ENCODE measurements at regions not wholly inside any gene's neighbourhood (a gene's known extent, or its start where the extent isn't known, plus 50 kb on each side); places are given as distances from the start of the nearest gene placed in this dataset.

DNA sequence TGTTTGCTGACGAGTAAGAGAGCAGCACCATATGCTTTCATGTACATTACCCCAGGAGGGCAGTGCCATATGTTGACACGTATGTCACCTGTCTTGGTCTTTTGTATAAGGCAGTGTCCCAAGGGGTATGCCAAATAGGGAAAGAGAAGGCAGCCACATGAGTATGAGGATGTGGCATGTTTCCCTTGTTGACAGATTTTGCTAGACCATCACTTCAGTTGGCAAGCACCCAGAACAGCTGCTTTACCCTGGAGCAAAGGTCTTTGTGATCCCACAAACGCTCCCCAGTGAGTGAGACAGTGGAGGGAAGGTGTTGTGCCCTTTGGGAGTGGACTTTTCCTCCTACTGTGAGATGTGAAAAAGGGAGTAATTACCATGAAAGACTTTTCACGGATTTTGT, 350.1 kb downstream of the ETV1 start:
- Histone ChIP-seq H3K4me1 (ENCODE audit: control insufficient read depth, insufficient read depth, low read length, poor library complexity, severe bottlenecking) (no peaks in the 10 kb centered on the region), H3K4me3 (ENCODE audit: extremely low read depth, insufficient read depth, low read length, poor library complexity, severe bottlenecking) (no peak overlapping the region), H3K27ac (ENCODE audit: low read depth, low read length, severe bottlenecking) (no peak overlapping the region), H3K36me3 (ENCODE audit: control insufficient read depth, insufficient read depth, low read length) (no peaks in the 10 kb centered on the region), H3K9me3 (ENCODE audit: control insufficient read depth, low read length) (no peaks in the 10 kb centered on the region)
- 87 to 100% methylated on average over 1 to 3 of the region's 4 CpGs for WGBS, 2 experiments (ENCODE audit: insufficient coverage in 2 of 2)

DNA sequence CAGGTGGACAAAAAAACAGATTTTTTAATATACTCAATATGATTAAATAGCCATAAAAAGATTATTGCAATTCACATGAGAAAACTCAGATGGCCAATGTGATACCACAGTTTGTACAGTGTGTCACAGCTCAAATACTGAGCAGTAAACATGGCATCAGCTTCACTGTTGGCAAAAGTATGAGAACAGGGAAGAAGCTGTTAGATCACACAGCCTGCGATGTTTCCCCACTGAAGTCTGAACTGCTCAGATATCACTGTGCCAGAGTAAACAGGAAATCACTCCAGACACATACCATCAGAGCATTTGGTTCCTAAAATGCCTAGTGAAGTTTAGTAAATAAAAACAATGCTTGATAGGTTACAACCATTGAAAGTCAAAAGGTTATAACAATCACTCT, 347.8 kb downstream of the ETV1 start:
- Histone ChIP-seq H3K4me3 (ENCODE audit: extremely low read depth, insufficient read depth, low read length, poor library complexity, severe bottlenecking) (no peak overlapping the region), H3K27ac (ENCODE audit: low read depth, low read length, severe bottlenecking) (no peak overlapping the region), H3K36me3 (ENCODE audit: control insufficient read depth, insufficient read depth, low read length) (no peaks in the 10 kb centered on the region), H3K9me3 (ENCODE audit: control insufficient read depth, low read length) (no peaks in the 10 kb centered on the region), H3K4me1 (ENCODE audit: control insufficient read depth, insufficient read depth, low read length, poor library complexity, severe bottlenecking) (no peaks in the 10 kb centered on the region)
- WGBS, 2 experiments (ENCODE audit: insufficient coverage in 2 of 2) = no CpG with 5 or more reads among the region's 1 CpG

DNA sequence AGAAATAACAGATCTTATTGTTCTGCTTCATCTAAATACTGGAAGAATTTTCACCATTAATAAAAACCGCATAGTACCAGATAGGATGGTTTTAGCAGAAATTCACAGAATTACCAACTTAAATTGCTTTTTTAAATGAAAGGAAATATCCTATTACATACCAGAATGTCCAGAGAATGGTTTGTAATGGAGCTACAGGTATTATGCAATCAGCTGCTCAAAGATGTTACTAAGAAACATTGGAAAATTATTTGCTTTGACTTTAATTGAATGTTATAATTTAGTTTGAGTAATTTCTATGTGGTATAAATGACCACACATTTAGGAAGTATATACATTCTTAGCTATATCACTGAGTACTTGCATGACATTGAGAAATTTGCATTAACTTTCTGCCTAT, 338.3 kb downstream of the ETV1 start:
- WGBS, 2 experiments (ENCODE audit: insufficient coverage in 2 of 2) = no CpG with 5 or more reads among the region's 1 CpG
- no peaks in the 10 kb centered on the region for H3K9me3 ChIP-seq (ENCODE audit: control insufficient read depth, low read length)
- no peaks in the 10 kb centered on the region for H3K4me1 ChIP-seq (ENCODE audit: control insufficient read depth, insufficient read depth, low read length, poor library complexity, severe bottlenecking)
- no peak overlapping the region for H3K27ac ChIP-seq (ENCODE audit: low read depth, low read length, severe bottlenecking)
- no peaks in the 10 kb centered on the region for H3K36me3 ChIP-seq (ENCODE audit: control insufficient read depth, insufficient read depth, low read length)
- H3K4me3 ChIP-seq (ENCODE audit: extremely low read depth, insufficient read depth, low read length, poor library complexity, severe bottlenecking) = no peak overlapping the region

DNA sequence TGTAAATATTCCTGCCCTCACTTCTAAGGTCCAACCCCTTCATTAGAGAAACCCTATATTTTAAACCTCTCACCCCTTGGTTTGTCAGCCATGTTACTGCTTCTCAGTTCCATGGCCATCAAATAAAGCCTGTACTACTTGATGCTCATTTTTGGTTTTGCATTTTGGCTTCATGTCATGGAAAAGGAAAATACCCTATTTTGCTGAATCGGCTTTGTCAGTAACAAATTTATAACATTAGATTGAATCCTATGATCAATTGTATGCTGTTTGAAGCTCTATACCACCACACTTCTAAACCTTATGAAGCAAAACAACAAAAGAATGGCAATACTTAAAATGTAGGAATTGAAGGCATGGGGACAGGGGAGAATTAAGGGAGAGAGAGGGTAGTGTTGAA, 333.1 kb downstream of the ETV1 start:
- H3K4me3 ChIP-seq (ENCODE audit: extremely low read depth, insufficient read depth, low read length, poor library complexity, severe bottlenecking) = no peak overlapping the region
- H3K9me3 ChIP-seq (ENCODE audit: control insufficient read depth, low read length) = no peaks in the 10 kb centered on the region
- H3K36me3 ChIP-seq (ENCODE audit: control insufficient read depth, insufficient read depth, low read length) = no peaks in the 10 kb centered on the region
- no CpG with 5 or more reads among the region's 1 CpG for WGBS, 2 experiments (ENCODE audit: insufficient coverage in 2 of 2)
- no peak overlapping the region for H3K27ac ChIP-seq (ENCODE audit: low read depth, low read length, severe bottlenecking)
- no peaks in the 10 kb centered on the region for H3K4me1 ChIP-seq (ENCODE audit: control insufficient read depth, insufficient read depth, low read length, poor library complexity, severe bottlenecking)

DNA sequence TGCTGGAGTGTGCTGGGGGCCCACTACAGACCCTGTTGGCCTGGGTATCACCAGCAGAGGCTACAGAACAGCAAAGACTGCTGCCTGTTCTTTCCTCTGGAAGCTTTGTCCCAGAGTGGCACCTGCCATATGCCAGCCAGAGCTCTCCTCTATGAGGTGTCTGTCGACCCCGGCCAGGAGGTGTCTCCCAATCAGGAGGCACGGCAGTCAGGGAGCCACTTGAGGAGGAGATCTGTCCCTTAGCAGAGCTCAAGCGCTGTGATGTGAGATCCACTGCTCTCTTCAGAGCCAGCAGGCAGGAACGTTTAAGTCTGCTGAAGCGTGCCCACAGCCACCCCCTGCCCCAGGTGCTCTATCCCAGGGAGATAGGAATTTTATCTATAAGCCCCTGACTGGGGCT, 316.2 kb downstream of the ETV1 start:
- Histone ChIP-seq H3K4me1 (ENCODE audit: control insufficient read depth, insufficient read depth, low read length, poor library complexity, severe bottlenecking) (no peaks in the 10 kb centered on the region), H3K27ac (ENCODE audit: low read depth, low read length, severe bottlenecking) (no peak overlapping the region), H3K4me3 (ENCODE audit: extremely low read depth, insufficient read depth, low read length, poor library complexity, severe bottlenecking) (no peak overlapping the region), H3K9me3 (ENCODE audit: control insufficient read depth, low read length) (no peaks in the 10 kb centered on the region), H3K36me3 (ENCODE audit: control insufficient read depth, insufficient read depth, low read length) (no peaks in the 10 kb centered on the region)
- WGBS, 2 experiments (ENCODE audit: insufficient coverage in 2 of 2) = 87 to 93% methylated on average over 6 of the region's 6 CpGs

DNA sequence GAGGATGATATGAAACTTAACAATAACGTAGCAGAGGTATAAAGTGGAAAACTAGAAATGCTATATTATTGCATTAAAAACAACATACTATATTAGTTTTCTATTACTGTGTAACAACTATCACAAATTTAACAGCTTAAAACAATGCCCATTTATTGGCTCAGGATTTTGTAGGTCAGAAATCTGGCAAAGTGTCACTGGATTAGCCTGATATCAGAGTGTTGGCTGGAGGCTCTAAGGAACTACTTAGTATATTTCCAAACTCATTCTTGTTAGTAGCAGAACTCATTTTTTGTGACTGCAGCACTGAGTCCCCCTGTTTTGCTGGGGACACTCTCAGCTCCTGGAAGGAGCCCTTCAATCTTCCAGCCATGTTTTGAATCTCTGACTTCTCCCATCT, 306.8 kb downstream of the ETV1 start:
- H3K4me1 ChIP-seq (ENCODE audit: control insufficient read depth, insufficient read depth, low read length, poor library complexity, severe bottlenecking) = no peaks in the 10 kb centered on the region
- WGBS, 2 experiments (ENCODE audit: insufficient coverage in 2 of 2) = no CpG with 5 or more reads among the region's 1 CpG
- H3K27ac ChIP-seq (ENCODE audit: low read depth, low read length, severe bottlenecking) = no peak overlapping the region
- no peaks in the 10 kb centered on the region for H3K9me3 ChIP-seq (ENCODE audit: control insufficient read depth, low read length)
- H3K36me3 ChIP-seq (ENCODE audit: control insufficient read depth, insufficient read depth, low read length) = no peaks in the 10 kb centered on the region
- H3K4me3 ChIP-seq (ENCODE audit: extremely low read depth, insufficient read depth, low read length, poor library complexity, severe bottlenecking) = no peak overlapping the region

DNA sequence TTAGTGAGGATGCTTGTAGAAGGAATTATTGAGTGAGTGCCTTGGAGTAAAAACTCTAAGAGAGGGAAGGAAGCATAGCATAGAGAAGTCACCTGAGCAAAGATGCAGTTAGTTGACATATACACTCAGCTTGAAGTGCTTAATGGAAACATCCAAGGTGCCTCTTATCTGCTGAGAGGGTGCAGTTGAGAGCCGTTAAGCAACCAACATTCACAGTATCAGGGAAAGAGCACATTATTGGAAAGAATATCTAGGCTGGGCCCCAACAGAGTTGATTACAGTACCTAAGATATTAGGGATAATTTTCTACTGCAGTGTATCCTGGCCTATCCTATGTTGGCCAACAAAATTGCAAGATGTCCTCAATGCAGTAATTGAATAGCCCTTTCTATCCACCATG, 302.0 kb downstream of the ETV1 start:
- H3K36me3 ChIP-seq (ENCODE audit: control insufficient read depth, insufficient read depth, low read length) = no peaks in the 10 kb centered on the region
- no peak overlapping the region for H3K4me3 ChIP-seq (ENCODE audit: extremely low read depth, insufficient read depth, low read length, poor library complexity, severe bottlenecking)
- H3K9me3 ChIP-seq (ENCODE audit: control insufficient read depth, low read length) = no peaks in the 10 kb centered on the region
- H3K4me1 ChIP-seq (ENCODE audit: control insufficient read depth, insufficient read depth, low read length, poor library complexity, severe bottlenecking) = no peaks in the 10 kb centered on the region
- H3K27ac ChIP-seq (ENCODE audit: low read depth, low read length, severe bottlenecking) = no peak overlapping the region
- 100% methylated on average over 1 of the region's 1 CpG; no CpG with 5 or more reads in 1 of the 2 experiments for WGBS, 2 experiments (ENCODE audit: insufficient coverage in 2 of 2)

DNA sequence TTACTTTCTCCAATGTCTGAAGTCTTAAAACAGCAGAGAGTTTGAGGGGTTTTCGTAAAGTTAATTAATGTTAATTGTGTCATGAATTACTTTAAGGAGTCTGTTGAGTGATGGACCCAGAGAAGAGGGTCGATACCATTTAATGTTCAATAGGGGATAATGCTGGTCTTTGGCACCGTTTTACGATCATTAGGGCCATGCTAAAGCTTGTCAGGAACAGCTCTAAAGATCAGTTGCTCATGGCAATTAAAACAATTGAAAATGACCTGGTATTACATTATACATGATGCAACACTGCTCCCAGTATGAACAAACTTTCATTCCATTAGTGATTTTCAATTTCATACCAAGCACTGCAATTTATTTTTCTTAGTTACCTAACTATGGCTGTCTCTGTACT, 296.9 kb downstream of the ETV1 start:
- WGBS, 2 experiments (ENCODE audit: insufficient coverage in 2 of 2) = 98 to 100% methylated on average over 3 to 4 of the region's 4 CpGs
- Histone ChIP-seq H3K9me3 (ENCODE audit: control insufficient read depth, low read length) (no peaks in the 10 kb centered on the region), H3K27ac (ENCODE audit: low read depth, low read length, severe bottlenecking) (no peak overlapping the region), H3K36me3 (ENCODE audit: control insufficient read depth, insufficient read depth, low read length) (no peaks in the 10 kb centered on the region), H3K4me3 (ENCODE audit: extremely low read depth, insufficient read depth, low read length, poor library complexity, severe bottlenecking) (no peak overlapping the region), H3K4me1 (ENCODE audit: control insufficient read depth, insufficient read depth, low read length, poor library complexity, severe bottlenecking) (no peaks in the 10 kb centered on the region)

DNA sequence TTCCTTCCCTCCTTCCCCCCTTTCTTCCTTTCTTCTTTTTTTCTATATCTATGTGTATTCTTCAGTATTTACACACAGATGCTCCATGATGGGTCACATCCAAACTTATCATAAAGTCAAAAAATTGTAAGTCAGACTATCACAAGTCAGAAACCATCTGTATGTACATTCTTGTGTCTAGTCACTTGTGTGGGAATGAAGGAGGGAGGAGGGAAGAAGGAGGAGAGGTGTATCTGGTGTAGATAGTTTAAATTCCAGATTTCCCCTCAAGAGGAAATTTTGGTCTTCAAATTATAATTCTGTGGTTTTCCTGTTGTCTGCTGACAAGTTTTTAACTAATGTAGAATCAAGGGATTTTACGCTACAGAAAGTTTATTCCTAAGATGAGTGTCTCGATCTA, 287.2 kb downstream of the ETV1 start:
- WGBS, 2 experiments (ENCODE audit: insufficient coverage in 2 of 2) = no CpG with 5 or more reads among the region's 2 CpGs
- Histone ChIP-seq H3K27ac (ENCODE audit: low read depth, low read length, severe bottlenecking) (no peak overlapping the region), H3K4me3 (ENCODE audit: extremely low read depth, insufficient read depth, low read length, poor library complexity, severe bottlenecking) (no peak overlapping the region), H3K4me1 (ENCODE audit: control insufficient read depth, insufficient read depth, low read length, poor library complexity, severe bottlenecking) (no peaks in the 10 kb centered on the region), H3K9me3 (ENCODE audit: control insufficient read depth, low read length) (no peaks in the 10 kb centered on the region), H3K36me3 (ENCODE audit: control insufficient read depth, insufficient read depth, low read length) (no peaks in the 10 kb centered on the region)

DNA sequence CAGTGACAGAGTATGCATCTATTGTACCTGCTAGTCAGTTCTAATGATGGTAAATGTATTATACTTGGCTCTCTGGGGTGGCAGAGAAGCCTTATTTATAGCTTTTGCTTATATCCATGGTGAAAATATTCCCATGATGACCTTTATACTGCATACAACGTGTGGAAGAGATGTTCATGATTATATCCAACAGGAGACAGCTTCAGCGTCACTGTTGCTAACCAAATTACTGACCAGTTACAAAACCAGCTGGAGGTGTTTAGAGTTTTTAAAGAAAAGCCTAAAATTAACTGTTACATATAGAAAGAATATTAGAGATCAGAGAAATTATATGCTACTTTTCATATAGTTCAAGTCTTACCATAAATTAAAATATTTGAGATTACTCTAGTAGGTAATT, 280.8 kb downstream of the ETV1 start:
- Histone ChIP-seq H3K4me3 (ENCODE audit: extremely low read depth, insufficient read depth, low read length, poor library complexity, severe bottlenecking) (no peak overlapping the region), H3K27ac (ENCODE audit: low read depth, low read length, severe bottlenecking) (no peak overlapping the region), H3K4me1 (ENCODE audit: control insufficient read depth, insufficient read depth, low read length, poor library complexity, severe bottlenecking) (no peaks in the 10 kb centered on the region), H3K9me3 (ENCODE audit: control insufficient read depth, low read length) (no peaks in the 10 kb centered on the region), H3K36me3 (ENCODE audit: control insufficient read depth, insufficient read depth, low read length) (no peaks in the 10 kb centered on the region)
- WGBS, 2 experiments (ENCODE audit: insufficient coverage in 2 of 2) = no CpG with 5 or more reads among the region's 2 CpGs

DNA sequence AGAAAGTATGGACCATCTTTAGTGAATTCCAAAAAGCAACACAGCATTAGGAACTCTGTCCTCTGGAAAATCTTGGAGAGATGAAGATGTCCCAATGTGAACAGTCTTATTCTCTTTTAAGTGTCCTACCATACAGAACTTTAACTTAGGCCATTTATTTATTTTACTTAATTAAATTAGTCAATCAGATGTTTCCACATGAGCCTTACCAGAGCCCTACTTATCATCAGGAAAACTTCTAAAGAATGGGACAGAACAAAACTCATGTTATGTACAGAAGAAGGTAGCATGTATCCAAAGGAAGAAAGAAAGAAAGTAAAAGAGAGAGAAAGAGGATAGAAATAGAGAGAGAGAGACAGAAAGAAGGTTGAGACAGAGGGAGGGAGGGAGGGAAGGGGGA, 276.4 kb downstream of the ETV1 start:
- Histone ChIP-seq H3K36me3 (ENCODE audit: control insufficient read depth, insufficient read depth, low read length) (no peaks in the 10 kb centered on the region), H3K9me3 (ENCODE audit: control insufficient read depth, low read length) (no peaks in the 10 kb centered on the region), H3K4me3 (ENCODE audit: extremely low read depth, insufficient read depth, low read length, poor library complexity, severe bottlenecking) (no peak overlapping the region), H3K4me1 (ENCODE audit: control insufficient read depth, insufficient read depth, low read length, poor library complexity, severe bottlenecking) (no peaks in the 10 kb centered on the region), H3K27ac (ENCODE audit: low read depth, low read length, severe bottlenecking) (no peak overlapping the region)

DNA sequence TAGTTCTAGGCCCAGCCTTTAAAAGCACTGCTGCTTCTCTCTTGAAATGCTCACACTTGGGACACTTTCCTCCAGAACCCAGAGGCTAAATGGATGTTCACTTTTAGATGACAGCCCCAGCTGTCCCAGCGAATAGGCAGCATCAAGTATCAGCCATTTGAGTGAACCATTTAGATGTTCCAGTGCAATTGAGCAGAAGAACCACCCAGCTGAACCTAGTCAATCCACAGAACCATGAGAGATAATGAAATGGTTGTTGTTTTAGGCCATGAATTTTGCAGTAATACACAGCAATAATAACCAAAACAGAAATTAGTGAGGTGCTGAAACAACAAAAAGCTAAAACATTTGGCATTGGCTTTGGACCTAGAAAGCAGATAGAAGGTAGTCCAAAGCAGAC, 273.9 kb downstream of the ETV1 start:
- 86% methylated on average over 1 of the region's 1 CpG for WGBS, 2 experiments (ENCODE audit: insufficient coverage in 2 of 2)
- no peaks in the 10 kb centered on the region for H3K9me3 ChIP-seq (ENCODE audit: control insufficient read depth, low read length)
- H3K36me3 ChIP-seq (ENCODE audit: control insufficient read depth, insufficient read depth, low read length) = no peaks in the 10 kb centered on the region
- no peak overlapping the region for H3K27ac ChIP-seq (ENCODE audit: low read depth, low read length, severe bottlenecking)
- no peaks in the 10 kb centered on the region for H3K4me1 ChIP-seq (ENCODE audit: control insufficient read depth, insufficient read depth, low read length, poor library complexity, severe bottlenecking)
- H3K4me3 ChIP-seq (ENCODE audit: extremely low read depth, insufficient read depth, low read length, poor library complexity, severe bottlenecking) = no peak overlapping the region
